BLaER1 (cell line): ENCODE measurements at regions not wholly inside any gene's neighbourhood (a gene's known extent, or its start where the extent isn't known, plus 50 kb on each side); places are given as distances from the start of the nearest gene placed in this dataset.

Source experiments
- H3K27ac ChIP-seq: shearing (Covaris generic); formaldehyde crosslinking; 2 replicates; pipeline ENCODE4 v1.8.1; 2022
- H3K27me3 ChIP-seq: shearing (Covaris generic); formaldehyde crosslinking; 2 replicates; pipeline ENCODE4 v1.8.1; 2022
- H3K36me3 ChIP-seq: shearing (Covaris generic); formaldehyde crosslinking; 2 replicates; pipeline ENCODE4 v1.8.1; 2022
- H3K4me1 ChIP-seq: shearing (Covaris generic); formaldehyde crosslinking; 2 replicates; pipeline ENCODE4 v1.8.1; 2022
- H3K4me2 ChIP-seq: shearing (Covaris generic); formaldehyde crosslinking; 2 replicates; pipeline ENCODE4 v1.8.1; 2022
- H3K4me3 ChIP-seq: shearing (Covaris generic); formaldehyde crosslinking; 2 replicates; pipeline ENCODE4 v1.8.1; 2022
- H3K9ac ChIP-seq: shearing (Covaris generic); formaldehyde crosslinking; 2 replicates; pipeline ENCODE4 v1.8.1; 2022
- H3K9me3 ChIP-seq: shearing (Covaris generic); formaldehyde crosslinking; 2 replicates; pipeline ENCODE4 v1.8.1; 2022
- H4K20me1 ChIP-seq: shearing (Covaris generic); formaldehyde crosslinking; 2 replicates; pipeline ENCODE4 v1.8.1; 2022
- Cebpa-rat ChIP-seq: shearing (Covaris generic); IDR thresholded peaks from 2 replicates; pipeline ENCODE4 v1.8.1; 2022

- Histone ChIP-seq H4K20me1 (no peaks in the 10 kb centered on the region), H3K27ac (no peak overlapping the region), H3K9me3 (no peaks in the 10 kb centered on the region), H3K4me1 (peaks cover 16% of the 10 kb centered on the region), H3K4me3 (no peak overlapping the region), H3K4me2 (no peak overlapping the region), H3K9ac (no peak overlapping the region), H3K27me3 (no peaks in the 10 kb centered on the region), H3K36me3 (no peaks in the 10 kb centered on the region)
- no peak for TF ChIP-seq Cebpa-rat
Measured at GRCh38 chr13:26980099-26981031, 191.2 kb downstream of the USP12 start.

DNA sequence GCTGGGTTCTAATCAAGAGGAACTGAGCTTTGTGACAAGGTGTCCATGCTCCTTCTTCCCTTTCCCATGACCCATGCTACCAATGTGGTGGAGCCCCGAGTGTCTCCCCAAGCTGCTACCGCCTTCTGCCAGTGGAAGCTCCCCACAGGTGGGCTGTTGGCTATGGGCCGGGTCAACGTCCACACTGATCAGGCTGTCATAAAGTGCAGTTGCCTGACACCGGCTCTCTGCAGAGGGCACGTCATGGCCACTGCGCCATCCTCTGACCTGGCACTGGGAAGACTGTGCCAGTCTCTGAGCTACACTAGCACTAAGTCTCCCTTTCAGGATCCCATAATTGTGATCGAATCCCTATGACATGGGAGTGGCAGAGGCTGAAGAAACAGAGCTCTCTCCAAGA is 192.3 kb downstream of the USP12 start:
- Histone ChIP-seq H3K27me3 (no peaks in the 10 kb centered on the region), H4K20me1 (no peaks in the 10 kb centered on the region), H3K9me3 (no peaks in the 10 kb centered on the region), H3K27ac (no peak overlapping the region), H3K4me3 (no peak overlapping the region), H3K4me2 (peak overlapping the region; percentile 6; the same call in 1 of the 2 replicates), H3K9ac (no peak overlapping the region), H3K36me3 (no peaks in the 10 kb centered on the region), H3K4me1 (peaks cover 16% of the 10 kb centered on the region)
- TF ChIP-seq Cebpa-rat: no peak

GRCh38 chr13:26978081-26978860 is 193.3 kb downstream of the USP12 start:
- Histone ChIP-seq H3K9me3 (no peaks in the 10 kb centered on the region), H3K4me3 (no peak overlapping the region), H3K9ac (no peak overlapping the region), H3K4me1 (peaks cover 14% of the 10 kb centered on the region), H3K36me3 (no peaks in the 10 kb centered on the region), H3K4me2 (no peak overlapping the region), H4K20me1 (no peaks in the 10 kb centered on the region), H3K27me3 (no peaks in the 10 kb centered on the region), H3K27ac (no peak overlapping the region)
- no peak for TF ChIP-seq Cebpa-rat

GRCh38 chr13:26977541-26977940 is 194.1 kb downstream of the USP12 start:
- H3K4me2 ChIP-seq: no peak overlapping the region
- no peak overlapping the region for H3K9ac ChIP-seq
- H3K9me3 ChIP-seq: no peaks in the 10 kb centered on the region
- H3K27ac ChIP-seq: no peak overlapping the region
- H4K20me1 ChIP-seq: no peaks in the 10 kb centered on the region
- no peaks in the 10 kb centered on the region for H3K27me3 ChIP-seq
- peaks cover 10% of the 10 kb centered on the region; the same call in 1 of the 2 replicates for H3K4me1 ChIP-seq
- no peak overlapping the region for H3K4me3 ChIP-seq
- H3K36me3 ChIP-seq: no peaks in the 10 kb centered on the region
- TF ChIP-seq Cebpa-rat: no peak

DNA sequence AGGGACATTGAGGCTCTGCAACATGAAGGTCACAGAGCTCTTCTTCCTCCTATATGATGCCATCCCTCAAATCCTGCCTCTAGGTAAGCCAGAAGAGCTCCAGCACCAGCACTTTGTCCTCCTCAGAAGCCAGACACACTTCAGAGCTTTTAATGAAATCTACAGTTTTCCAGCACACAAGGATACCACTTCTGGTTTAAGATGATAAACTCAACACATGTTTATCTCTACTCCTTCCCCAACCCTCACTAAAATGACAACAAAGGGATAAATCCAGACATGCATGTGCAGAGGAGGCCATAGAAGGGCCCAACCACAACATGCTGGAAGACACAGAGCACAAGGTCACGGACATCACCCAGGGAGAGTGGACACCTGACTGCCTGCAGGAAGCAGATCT is 195.3 kb downstream of the USP12 start:
- no peaks in the 10 kb centered on the region for H4K20me1 ChIP-seq
- no peak overlapping the region for H3K4me2 ChIP-seq
- no peaks in the 10 kb centered on the region for H3K36me3 ChIP-seq
- no peaks in the 10 kb centered on the region for H3K9me3 ChIP-seq
- no peak overlapping the region for H3K9ac ChIP-seq
- H3K4me3 ChIP-seq: no peak overlapping the region
- peaks cover 10% of the 10 kb centered on the region; the same call in 1 of the 2 replicates for H3K4me1 ChIP-seq
- H3K27ac ChIP-seq: no peak overlapping the region
- TF ChIP-seq Cebpa-rat: no peak
- H3K27me3 ChIP-seq: no peaks in the 10 kb centered on the region

DNA sequence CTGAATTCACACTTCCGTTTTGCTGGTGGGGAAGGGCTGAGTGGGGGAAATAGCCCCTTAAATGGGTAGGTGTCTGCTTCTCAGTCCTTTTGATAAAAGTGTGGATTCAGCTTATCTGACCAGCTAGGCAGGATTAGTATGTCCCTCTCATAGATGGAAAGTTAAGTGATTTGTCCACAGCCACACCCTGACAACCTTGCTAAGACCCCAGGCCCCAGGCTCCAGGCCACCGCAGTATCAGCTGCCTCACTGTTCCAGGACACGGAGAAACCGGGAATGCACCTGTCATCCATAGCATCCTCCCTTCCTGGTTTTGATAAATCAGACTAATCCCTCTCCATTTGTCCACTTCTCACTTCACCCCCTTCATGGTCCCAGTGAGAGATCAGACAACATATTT is 197.7 kb downstream of the USP12 start:
- H3K9ac ChIP-seq: no peak overlapping the region
- H3K9me3 ChIP-seq: no peaks in the 10 kb centered on the region
- no peaks in the 10 kb centered on the region for H3K27me3 ChIP-seq
- H3K27ac ChIP-seq: no peak overlapping the region
- no peaks in the 10 kb centered on the region for H4K20me1 ChIP-seq
- H3K4me3 ChIP-seq: no peak overlapping the region
- H3K4me1 ChIP-seq: peaks cover 12% of the 10 kb centered on the region
- no peak for TF ChIP-seq Cebpa-rat
- H3K4me2 ChIP-seq: no peak overlapping the region
- no peaks in the 10 kb centered on the region for H3K36me3 ChIP-seq

GRCh38 chr13:26973295-26973694 is 198.3 kb downstream of the USP12 start:
- Histone ChIP-seq H3K27me3 (no peaks in the 10 kb centered on the region), H3K9me3 (no peaks in the 10 kb centered on the region), H3K4me2 (no peak overlapping the region), H3K27ac (no peak overlapping the region), H3K4me3 (no peak overlapping the region), H3K36me3 (no peaks in the 10 kb centered on the region), H4K20me1 (no peaks in the 10 kb centered on the region), H3K9ac (no peak overlapping the region), H3K4me1 (peaks cover 17% of the 10 kb centered on the region)
- no peak for TF ChIP-seq Cebpa-rat

- no peak overlapping the region for H3K4me3 ChIP-seq
Measured at GRCh38 chr13:26971990-26972887, 199.4 kb downstream of the USP12 start.

More at GRCh38 chr13:26971990-26972887, 199.4 kb downstream of the USP12 start:
- Histone ChIP-seq H3K9ac (no peak overlapping the region), H3K4me2 (no peak overlapping the region), H3K36me3 (no peaks in the 10 kb centered on the region), H4K20me1 (no peaks in the 10 kb centered on the region), H3K9me3 (no peaks in the 10 kb centered on the region), H3K27me3 (no peaks in the 10 kb centered on the region), H3K4me1 (peaks cover 14% of the 10 kb centered on the region), H3K27ac (no peak overlapping the region)
- no peak for TF ChIP-seq Cebpa-rat
